ENCODE measurements at regions not wholly inside any gene's neighbourhood (a gene's known extent, or its start where the extent isn't known, plus 50 kb on each side); places are given as distances from the start of the nearest gene placed in this dataset.

DNA sequence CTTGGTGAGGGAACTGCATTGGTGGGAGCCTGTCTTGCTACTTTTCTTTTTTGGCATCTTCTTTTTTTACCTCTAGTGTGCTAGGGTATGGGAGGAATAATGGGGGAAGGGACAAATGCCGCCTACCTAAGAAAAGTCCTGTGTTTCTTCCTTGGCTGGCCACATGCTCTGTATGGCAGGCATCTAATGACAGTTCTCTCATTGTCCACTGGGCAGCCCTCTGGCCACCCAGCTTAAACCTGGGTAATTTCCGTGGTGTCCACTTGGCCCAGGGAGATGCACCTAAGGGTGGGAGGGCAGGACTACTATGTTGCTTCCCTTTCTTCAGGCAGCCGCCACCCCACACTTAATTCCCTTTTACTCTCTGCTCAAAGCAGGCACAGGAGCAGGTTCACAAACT, 173.1 kb downstream of the YTHDC2 start:
- no peaks in the 10 kb centered on the region for H4K20me1 ChIP-seq (ENCODE audit: insufficient read depth, low read length)
- H2BK5ac ChIP-seq (ENCODE audit: low read depth, low read length, poor library complexity, severe bottlenecking): no peak overlapping the region
- H3K4ac ChIP-seq (ENCODE audit: low read depth, low read length): no peak overlapping the region
- dilution Hi-C loops (cut with HindIII; ENCODE audit: low sequenced_read_pairs, unreplicated experiment): no loop called here
- no peak overlapping the region for H2BK15ac ChIP-seq (ENCODE audit: low read depth, low read length)
- BruUV-seq (replicated peaks): no TSS peak
- H2AFZ ChIP-seq (replicated peaks; ENCODE audit: low read length, poor library complexity): no peak overlapping the region
- H2AK9ac ChIP-seq (replicated peaks; ENCODE audit: low read depth, low read length, poor library complexity): no peak overlapping the region
- H3K4me1 ChIP-seq (ENCODE audit: control insufficient read depth, insufficient read depth, low read length): no peaks in the 10 kb centered on the region
- H2BK20ac ChIP-seq (ENCODE audit: low read depth, low read length): no peak overlapping the region
- peaks cover 6% of the 10 kb centered on the region for H3K27me3 ChIP-seq (ENCODE audit: control insufficient read depth, insufficient read depth, low read length)
- DNase-seq (no peak), ATAC-seq (ENCODE audit: low read depth) (no peak)
- no peaks in the 10 kb centered on the region for H3K79me1 ChIP-seq (ENCODE audit: low read depth in 1 of 2, low read length in 2 of 2)
- H3K27ac ChIP-seq (ENCODE audit: insufficient read depth, low read length): no peak overlapping the region
- no peak overlapping the region for H3K9ac ChIP-seq (ENCODE audit: low read depth, low read length)
- no peak overlapping the region for H3K56ac ChIP-seq (ENCODE audit: extremely low read depth, insufficient read depth, low read length)
- H3K23ac ChIP-seq (ENCODE audit: low read depth, low read length): no peak overlapping the region
- no peak overlapping the region for H4K5ac ChIP-seq (ENCODE audit: low read depth, low read length)
- no CpG with 5 or more reads among the region's 3 CpGs for WGBS, 2 experiments (ENCODE audit: extremely low coverage in 2 of 2, insufficient read length in 1 of 2)
- CTCF ChIA-PET: interaction anchor here (1.0 to 1.6 kb wide), 2 partner anchors 9 to 762 kb away, joined by 3 to 5 read pairs; no protein-coding TSS in a partner anchor
- H3K18ac ChIP-seq (ENCODE audit: low read depth, low read length): no peak overlapping the region
- H4K91ac ChIP-seq (ENCODE audit: insufficient read depth, low read depth, low read length): no peak overlapping the region
- H3K9me1 ChIP-seq (ENCODE audit: insufficient read depth, low read length): no peaks in the 10 kb centered on the region
- H3K14ac ChIP-seq (replicated peaks; ENCODE audit: low read depth, low read length): no peak overlapping the region
- in situ Hi-C loops (cut with MboI; ENCODE audit: low sequenced_read_pairs): loop anchor here (10.0 kb wide), 1 partner anchor 758 kb away; no protein-coding TSS in a partner anchor
- intact Hi-C loops (cut with micrococcal nuclease): loop anchor here (5.0 to 10.0 kb wide), 2 partner anchors 398 to 606 kb away; no protein-coding TSS in a partner anchor
- H2BK120ac ChIP-seq (ENCODE audit: low read depth, low read length): no peak overlapping the region
- no peaks in the 10 kb centered on the region for H3K36me3 ChIP-seq (ENCODE audit: control insufficient read depth, insufficient read depth, low read length)
- H4K8ac ChIP-seq (ENCODE audit: low read depth in 2 of 2, low read length in 2 of 2): no peak overlapping the region
- H2AK5ac ChIP-seq (ENCODE audit: low read depth, low read length): no peak overlapping the region
- POLR2A ChIA-PET (ENCODE audit: unreplicated experiment): no interaction called here
- no peaks in the 10 kb centered on the region for H3K9me3 ChIP-seq (ENCODE audit: control insufficient read depth, insufficient read depth, low read length)
- H3K4me3 ChIP-seq (ENCODE audit: insufficient read depth, low read depth, low read length): no peak overlapping the region
- no peak overlapping the region for H3K4me2 ChIP-seq (ENCODE audit: low read depth, low read length)
- TF ChIP-seq, protein P1, sequence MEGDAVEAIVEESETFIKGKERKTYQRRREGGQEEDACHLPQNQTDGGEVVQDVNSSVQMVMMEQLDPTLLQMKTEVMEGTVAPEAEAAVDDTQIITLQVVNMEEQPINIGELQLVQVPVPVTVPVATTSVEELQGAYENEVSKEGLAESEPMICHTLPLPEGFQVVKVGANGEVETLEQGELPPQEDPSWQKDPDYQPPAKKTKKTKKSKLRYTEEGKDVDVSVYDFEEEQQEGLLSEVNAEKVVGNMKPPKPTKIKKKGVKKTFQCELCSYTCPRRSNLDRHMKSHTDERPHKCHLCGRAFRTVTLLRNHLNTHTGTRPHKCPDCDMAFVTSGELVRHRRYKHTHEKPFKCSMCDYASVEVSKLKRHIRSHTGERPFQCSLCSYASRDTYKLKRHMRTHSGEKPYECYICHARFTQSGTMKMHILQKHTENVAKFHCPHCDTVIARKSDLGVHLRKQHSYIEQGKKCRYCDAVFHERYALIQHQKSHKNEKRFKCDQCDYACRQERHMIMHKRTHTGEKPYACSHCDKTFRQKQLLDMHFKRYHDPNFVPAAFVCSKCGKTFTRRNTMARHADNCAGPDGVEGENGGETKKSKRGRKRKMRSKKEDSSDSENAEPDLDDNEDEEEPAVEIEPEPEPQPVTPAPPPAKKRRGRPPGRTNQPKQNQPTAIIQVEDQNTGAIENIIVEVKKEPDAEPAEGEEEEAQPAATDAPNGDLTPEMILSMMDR (conservative IDR thresholded peaks at IDR 0.05; ENCODE audit: low read depth, low read length): no peak
- TF ChIP-seq RCOR1 (IDR thresholded peaks at IDR 0.05; ENCODE audit: insufficient replicate concordance, low read length) (no peak), RAD21 (IDR thresholded peaks at IDR 0.05; ENCODE audit: low read length) (no peak), CHD1 (IDR thresholded peaks at IDR 0.05; ENCODE audit: low read depth, low read length) (no peak)
